NB4 (cell line): ENCODE measurements at regions not wholly inside any gene's neighbourhood (a gene's known extent, or its start where the extent isn't known, plus 50 kb on each side); places are given as distances from the start of the nearest gene placed in this dataset.

Experiments
- DNase-seq: peaks from one replicate; pipeline ENCODE4 v3.0.0; 2010; ENCODE audit warnings: low read depth
- H3K4me3 ChIP-seq: one replicate; pipeline ENCODE4 v1.5.1; 2011; ENCODE audit warnings: mild to moderate bottlenecking, low read depth, low read length, moderate library complexity
- MYC ChIP-seq: IDR thresholded peaks from 2 replicates; pipeline ENCODE4 v1.6.1; 2011; ENCODE audit warnings: low read depth, low read length
- POLR2A ChIP-seq: IDR thresholded peaks from 2 replicates; pipeline ENCODE4 v1.6.1; 2011; ENCODE audit warnings: mild to moderate bottlenecking; ENCODE audit not compliant: insufficient read length; ENCODE audit errors: extremely low read depth
- TF ChIP-seq, protein P1 (sequence below): IDR thresholded peaks from 2 replicates; pipeline ENCODE4 v1.6.1; 2011; ENCODE audit warnings: low read depth, low read length
- TF ChIP-seq, protein P2 (sequence below): IDR thresholded peaks from one replicate; pipeline ENCODE4 v1.5.1; 2012; ENCODE audit warnings: low read depth, low read length

DNA sequence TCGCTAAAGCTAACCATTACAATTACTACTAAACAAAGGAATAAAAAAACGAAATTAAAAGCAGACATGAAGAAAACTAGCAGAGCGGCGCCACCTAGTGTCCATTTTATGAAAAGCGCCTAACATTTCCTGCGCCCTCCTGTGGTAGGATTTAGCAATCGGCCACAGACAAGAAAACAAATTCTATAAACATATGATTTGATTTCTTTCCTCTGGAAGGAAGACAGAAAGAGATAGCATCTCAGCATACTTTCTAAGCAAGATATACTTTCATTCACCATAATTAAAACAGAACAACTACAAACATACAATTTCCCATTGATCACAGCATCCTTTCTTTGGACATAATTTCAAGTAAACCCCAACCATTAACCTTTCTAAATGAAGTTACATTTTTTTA, 337.7 kb upstream of the NPVF start:
- TF ChIP-seq, protein P1, sequence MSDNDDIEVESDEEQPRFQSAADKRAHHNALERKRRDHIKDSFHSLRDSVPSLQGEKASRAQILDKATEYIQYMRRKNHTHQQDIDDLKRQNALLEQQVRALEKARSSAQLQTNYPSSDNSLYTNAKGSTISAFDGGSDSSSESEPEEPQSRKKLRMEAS: 0 out of 2 replicates have a peak, but pooled peaks have one; percentile 14
- TF ChIP-seq POLR2A: no peak
- TF ChIP-seq, protein P2, sequence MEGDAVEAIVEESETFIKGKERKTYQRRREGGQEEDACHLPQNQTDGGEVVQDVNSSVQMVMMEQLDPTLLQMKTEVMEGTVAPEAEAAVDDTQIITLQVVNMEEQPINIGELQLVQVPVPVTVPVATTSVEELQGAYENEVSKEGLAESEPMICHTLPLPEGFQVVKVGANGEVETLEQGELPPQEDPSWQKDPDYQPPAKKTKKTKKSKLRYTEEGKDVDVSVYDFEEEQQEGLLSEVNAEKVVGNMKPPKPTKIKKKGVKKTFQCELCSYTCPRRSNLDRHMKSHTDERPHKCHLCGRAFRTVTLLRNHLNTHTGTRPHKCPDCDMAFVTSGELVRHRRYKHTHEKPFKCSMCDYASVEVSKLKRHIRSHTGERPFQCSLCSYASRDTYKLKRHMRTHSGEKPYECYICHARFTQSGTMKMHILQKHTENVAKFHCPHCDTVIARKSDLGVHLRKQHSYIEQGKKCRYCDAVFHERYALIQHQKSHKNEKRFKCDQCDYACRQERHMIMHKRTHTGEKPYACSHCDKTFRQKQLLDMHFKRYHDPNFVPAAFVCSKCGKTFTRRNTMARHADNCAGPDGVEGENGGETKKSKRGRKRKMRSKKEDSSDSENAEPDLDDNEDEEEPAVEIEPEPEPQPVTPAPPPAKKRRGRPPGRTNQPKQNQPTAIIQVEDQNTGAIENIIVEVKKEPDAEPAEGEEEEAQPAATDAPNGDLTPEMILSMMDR: peak; percentile 100
- no peak overlapping the region for H3K4me3 ChIP-seq
- peak; percentile 83 for DNase-seq

DNA sequence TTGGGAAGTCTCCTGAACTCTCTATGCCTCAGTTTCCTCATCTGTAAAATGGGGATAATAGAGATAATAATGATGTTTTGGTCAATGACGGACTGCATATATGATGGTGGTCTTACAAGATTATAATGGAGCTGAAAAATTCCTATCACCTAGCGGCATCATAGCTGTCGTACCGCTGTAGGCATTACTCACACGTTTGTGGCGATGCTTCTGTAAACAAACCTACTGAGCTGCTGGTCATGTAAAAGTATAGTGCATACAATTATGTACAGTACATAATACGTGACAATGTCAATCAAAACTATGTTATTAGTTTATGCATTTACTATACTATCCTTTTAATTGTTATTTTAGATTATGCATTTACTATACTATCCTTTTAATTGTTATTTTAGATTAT, 339.1 kb upstream of the NPVF start:
- TF ChIP-seq POLR2A (no peak), MYC (no peak)
- TF ChIP-seq, protein P2: no peak
- TF ChIP-seq, protein P1: no peak
- no peak overlapping the region for H3K4me3 ChIP-seq
- DNase-seq: no peak

DNA sequence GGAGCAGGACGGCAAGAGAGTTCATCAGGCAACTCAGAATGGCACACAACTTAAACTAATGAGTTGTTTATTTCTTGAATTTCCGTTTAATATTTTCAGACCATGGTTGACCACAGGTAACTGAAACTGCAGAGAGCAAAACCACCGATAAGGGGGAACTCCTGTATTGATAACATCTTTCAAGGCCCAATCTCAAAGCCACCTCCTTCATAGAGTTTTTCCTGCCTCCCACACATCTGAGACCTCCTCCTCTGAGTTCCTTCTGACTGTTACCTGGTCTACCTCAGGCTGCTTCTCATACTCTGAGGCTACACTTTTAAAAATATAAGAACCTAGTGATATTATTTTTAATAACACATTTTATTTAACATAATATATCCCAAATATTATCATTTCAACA, 341.5 kb upstream of the NPVF start:
- no peak for TF ChIP-seq POLR2A
- TF ChIP-seq MYC: no peak
- TF ChIP-seq, protein P2: no peak
- TF ChIP-seq, protein P1: no peak
- H3K4me3 ChIP-seq: no peak overlapping the region
- DNase-seq: no peak

DNA sequence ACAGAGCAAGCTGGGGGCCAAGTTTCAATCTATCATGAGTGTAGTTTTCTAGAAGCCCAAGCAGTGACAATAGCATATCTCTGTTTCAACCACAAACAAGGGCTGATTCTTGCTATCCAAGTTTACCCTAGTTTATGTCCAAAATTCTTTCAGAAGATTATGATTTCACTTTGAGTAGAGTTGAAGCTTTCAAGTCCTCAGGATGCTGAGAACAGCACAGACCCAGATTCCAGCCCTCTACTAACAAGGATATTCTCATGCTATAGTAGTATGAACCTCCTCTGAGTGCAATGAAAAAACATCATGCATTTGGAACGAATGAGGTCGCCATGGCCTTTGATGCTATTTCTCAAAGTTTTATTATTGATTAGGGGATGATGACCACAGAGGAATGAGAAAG, 344.1 kb upstream of the NPVF start:
- no peak for DNase-seq
- TF ChIP-seq, protein P1: no peak
- TF ChIP-seq POLR2A (no peak), MYC (no peak)
- TF ChIP-seq, protein P2: no peak
- no peak overlapping the region for H3K4me3 ChIP-seq

DNA sequence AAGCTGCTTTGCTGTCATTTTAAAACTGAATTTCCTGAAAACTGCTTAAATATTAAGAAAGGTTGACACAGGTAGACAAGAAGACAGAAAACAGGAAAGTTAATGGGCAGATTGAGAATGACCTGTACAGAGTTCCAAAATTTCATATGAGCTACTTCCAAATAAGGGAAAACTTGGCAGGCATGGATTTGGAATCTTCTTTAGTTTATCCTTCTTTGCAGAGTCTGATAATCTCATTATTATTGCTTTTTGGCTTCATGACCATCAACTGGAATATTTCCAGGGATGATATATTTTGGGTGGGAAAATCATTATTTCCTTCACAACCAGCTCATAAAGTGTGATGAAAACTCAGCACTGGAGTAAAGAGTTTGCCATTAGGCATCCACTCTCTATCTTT, 346.5 kb upstream of the NPVF start:
- TF ChIP-seq MYC (no peak), POLR2A (no peak)
- TF ChIP-seq, protein P1: no peak
- TF ChIP-seq, protein P2: no peak
- H3K4me3 ChIP-seq: no peak overlapping the region
- DNase-seq: no peak

DNA sequence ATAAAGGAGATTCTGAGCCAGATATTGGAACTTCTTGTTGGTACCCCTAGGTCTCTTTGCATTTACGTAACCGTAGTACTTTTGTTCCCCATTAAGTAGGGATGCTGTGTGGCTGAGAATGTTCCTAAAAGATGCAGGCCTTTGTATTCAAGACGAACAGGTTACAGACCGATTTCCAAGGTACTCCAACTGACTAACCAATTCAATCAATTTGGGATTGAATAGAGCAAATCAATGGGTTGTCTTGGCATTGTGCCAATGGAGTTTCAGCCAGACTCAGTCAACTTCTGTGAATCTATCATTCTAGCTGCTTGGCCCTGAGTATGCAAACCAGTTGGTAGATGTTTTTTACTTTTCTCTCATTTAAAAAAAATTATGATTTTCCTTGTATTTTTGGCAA, 347.3 kb upstream of the NPVF start:
- TF ChIP-seq, protein P1: no peak
- TF ChIP-seq, protein P2: no peak
- no peak for TF ChIP-seq POLR2A
- no peak for TF ChIP-seq MYC
- no peak for DNase-seq
- H3K4me3 ChIP-seq: no peak overlapping the region
